ENCODE measurements at regions not wholly inside any gene's neighbourhood (a gene's known extent, or its start where the extent isn't known, plus 50 kb on each side); places are given as distances from the start of the nearest gene placed in this dataset.

DNA sequence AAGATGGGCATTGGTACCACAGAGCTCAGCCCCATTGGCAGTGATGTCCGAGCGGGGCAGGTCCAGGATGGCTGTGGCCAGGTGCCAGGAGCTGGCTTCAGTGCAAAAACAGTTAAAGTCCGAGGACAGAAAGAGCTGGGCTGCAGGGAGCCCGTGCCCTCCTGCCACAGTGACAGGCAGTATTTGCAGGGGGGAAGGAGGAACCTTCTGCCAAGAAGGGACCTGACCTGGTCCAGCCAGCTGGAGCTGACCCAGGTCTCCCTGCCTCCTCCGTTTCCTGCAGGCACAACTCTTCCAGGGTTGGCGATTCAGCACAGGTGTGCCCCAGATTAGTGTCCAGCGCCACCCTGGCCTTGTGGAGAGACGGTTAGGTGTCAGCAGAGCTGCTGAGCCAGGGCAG is 199.0 kb downstream of the ENGASE start:
- no peak for TF ChIP-seq CEBPB (IDR thresholded peaks at IDR 0.05)

DNA sequence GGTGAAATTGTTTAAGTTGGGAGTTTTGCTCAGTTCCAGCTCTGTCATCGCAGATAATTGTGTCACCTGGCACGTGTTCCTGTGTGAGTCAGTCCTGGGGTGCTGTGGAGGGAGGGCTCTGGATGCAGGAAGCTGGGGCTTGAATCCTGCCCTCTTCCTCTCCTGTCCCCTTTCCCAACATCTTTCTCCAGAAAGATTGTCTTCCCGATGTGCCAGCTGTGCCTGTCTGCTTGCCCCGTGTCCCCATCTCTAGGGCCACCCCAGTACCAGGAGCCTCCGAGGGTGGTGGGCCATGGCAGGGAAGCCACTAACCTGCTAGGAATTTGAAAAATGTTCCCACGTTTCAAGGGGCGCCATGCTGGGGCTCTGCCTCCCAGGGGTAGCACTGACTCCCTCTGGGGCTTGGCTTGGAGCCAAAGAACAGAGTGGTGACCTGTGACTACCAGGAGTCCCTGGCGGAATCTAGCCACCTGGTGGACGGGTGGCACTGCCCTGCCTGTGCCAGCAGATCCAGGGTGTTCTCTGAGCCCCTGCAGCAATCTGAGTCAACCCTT is 198.1 kb downstream of the ENGASE start:
- TF ChIP-seq, protein P1, sequence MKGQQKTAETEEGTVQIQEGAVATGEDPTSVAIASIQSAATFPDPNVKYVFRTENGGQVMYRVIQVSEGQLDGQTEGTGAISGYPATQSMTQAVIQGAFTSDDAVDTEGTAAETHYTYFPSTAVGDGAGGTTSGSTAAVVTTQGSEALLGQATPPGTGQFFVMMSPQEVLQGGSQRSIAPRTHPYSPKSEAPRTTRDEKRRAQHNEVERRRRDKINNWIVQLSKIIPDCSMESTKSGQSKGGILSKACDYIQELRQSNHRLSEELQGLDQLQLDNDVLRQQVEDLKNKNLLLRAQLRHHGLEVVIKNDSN (IDR thresholded peaks at IDR 0.05) = no peak
- TF ChIP-seq YY1 (IDR thresholded peaks at IDR 0.05; ENCODE audit: low read depth) (no peak), NFIC (IDR thresholded peaks at IDR 0.05) (peak; percentile 36; the same call in 1 of the 2 replicates), FOXM1 (IDR thresholded peaks at IDR 0.05; ENCODE audit: borderline replicate concordance, low read depth) (no peak), EP300 (IDR thresholded peaks at IDR 0.05; ENCODE audit: borderline replicate concordance) (no peak)
- TF ChIP-seq, protein P2, sequence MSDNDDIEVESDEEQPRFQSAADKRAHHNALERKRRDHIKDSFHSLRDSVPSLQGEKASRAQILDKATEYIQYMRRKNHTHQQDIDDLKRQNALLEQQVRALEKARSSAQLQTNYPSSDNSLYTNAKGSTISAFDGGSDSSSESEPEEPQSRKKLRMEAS (IDR thresholded peaks at IDR 0.05) = peak; percentile 53
- TF ChIP-seq, protein P3, sequence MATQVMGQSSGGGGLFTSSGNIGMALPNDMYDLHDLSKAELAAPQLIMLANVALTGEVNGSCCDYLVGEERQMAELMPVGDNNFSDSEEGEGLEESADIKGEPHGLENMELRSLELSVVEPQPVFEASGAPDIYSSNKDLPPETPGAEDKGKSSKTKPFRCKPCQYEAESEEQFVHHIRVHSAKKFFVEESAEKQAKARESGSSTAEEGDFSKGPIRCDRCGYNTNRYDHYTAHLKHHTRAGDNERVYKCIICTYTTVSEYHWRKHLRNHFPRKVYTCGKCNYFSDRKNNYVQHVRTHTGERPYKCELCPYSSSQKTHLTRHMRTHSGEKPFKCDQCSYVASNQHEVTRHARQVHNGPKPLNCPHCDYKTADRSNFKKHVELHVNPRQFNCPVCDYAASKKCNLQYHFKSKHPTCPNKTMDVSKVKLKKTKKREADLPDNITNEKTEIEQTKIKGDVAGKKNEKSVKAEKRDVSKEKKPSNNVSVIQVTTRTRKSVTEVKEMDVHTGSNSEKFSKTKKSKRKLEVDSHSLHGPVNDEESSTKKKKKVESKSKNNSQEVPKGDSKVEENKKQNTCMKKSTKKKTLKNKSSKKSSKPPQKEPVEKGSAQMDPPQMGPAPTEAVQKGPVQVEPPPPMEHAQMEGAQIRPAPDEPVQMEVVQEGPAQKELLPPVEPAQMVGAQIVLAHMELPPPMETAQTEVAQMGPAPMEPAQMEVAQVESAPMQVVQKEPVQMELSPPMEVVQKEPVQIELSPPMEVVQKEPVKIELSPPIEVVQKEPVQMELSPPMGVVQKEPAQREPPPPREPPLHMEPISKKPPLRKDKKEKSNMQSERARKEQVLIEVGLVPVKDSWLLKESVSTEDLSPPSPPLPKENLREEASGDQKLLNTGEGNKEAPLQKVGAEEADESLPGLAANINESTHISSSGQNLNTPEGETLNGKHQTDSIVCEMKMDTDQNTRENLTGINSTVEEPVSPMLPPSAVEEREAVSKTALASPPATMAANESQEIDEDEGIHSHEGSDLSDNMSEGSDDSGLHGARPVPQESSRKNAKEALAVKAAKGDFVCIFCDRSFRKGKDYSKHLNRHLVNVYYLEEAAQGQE (IDR thresholded peaks at IDR 0.05; ENCODE audit: low read depth) = no peak

DNA sequence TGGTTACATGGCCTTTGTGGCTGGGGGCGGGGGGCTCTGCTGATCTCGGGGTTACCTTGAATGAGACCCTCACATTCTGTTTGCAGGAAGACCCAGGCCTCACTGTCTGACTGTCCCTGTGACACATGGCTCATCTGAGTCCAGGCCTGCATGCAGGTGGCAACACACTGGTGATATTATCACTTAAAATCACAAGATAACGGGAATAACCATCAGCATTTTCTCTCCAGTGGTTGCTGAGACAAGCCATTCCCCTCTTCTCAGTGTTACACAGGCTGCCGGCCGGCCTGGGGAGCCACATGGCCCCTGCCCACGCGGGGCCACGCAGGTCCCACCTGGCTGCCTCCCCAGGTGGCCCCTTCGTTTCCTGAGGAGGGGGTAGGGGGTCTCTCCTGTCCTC is 197.6 kb downstream of the ENGASE start:
- TF ChIP-seq NFIC (IDR thresholded peaks at IDR 0.05) (no peak), TCF12 (IDR thresholded peaks at IDR 0.05; ENCODE audit: low read depth) (no peak), CEBPB (IDR thresholded peaks at IDR 0.05) (no peak), CREB1 (IDR thresholded peaks at IDR 0.05; ENCODE audit: low read depth) (no peak)
- TF ChIP-seq, protein P2 (IDR thresholded peaks at IDR 0.05) = no peak

DNA sequence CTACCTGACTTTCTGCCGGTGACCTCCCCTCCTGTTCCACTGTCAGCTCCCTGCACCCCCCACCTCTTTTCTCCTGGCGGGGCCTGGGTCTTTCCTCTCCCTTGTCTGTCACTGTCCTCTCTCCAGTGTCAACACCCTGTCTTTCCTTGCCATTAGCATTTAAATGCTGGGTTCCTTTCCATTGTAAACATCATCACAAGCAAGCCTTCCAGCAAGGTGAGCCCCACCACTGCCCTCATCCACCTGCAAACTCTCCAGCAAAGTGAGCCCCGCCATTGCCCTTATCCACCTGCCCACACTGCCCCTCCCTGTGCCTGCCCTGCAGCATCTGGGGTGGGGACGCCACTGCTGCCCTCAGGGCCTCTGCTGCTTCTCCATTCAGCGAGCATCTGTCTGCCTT is 195.0 kb downstream of the ENGASE start:
- TF ChIP-seq YY1 (IDR thresholded peaks at IDR 0.05; ENCODE audit: low read depth) = no peak

DNA sequence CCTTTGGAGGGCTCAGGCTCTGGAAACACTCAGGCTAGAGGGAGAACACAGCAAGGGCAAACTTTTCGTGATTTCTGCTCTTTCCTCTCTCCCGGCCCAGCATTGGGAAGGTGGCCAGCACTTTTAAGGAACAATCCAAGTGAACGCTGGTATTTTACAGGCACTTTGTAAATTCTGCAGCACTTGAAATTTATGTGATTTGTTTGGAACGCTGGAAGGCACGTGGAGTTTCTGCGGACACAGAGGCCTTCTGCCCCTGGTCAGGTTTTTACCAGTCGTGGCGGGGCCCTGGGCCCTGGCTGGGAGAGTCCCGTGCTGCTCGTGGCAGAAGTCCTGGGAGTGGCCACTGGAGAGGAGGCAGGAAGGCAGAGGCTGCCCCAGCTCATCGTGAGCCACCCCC is 188.6 kb downstream of the ENGASE start:
- TF ChIP-seq, protein P2 (IDR thresholded peaks at IDR 0.05) = no peak
- TF ChIP-seq TCF12 (IDR thresholded peaks at IDR 0.05; ENCODE audit: low read depth) (no peak), CREB1 (IDR thresholded peaks at IDR 0.05; ENCODE audit: low read depth) (no peak)
- TF ChIP-seq, protein P3 (IDR thresholded peaks at IDR 0.05; ENCODE audit: low read depth) = no peak

DNA sequence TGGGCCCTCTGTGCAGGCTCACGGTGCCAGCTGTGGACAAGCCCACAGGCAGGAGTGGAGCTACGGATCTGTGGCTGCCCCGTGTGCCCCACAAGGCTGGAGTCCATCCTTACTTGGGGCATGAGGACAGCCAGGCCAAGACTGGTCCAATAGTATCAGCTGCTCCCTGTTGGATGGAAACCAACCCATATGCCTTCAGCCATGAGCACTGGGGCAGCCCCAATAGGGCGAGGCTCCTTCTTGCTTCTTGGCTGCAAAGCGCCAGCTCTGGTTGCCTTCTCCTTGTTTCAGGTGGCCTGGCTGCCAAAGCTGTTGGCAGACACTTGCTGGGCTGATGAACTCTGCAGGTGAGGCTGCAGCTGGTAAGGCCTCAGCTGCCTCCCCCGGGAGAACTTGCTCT is 188.0 kb downstream of the ENGASE start:
- TF ChIP-seq, protein P2 (IDR thresholded peaks at IDR 0.05) = no peak
- TF ChIP-seq TCF12 (IDR thresholded peaks at IDR 0.05; ENCODE audit: low read depth) = no peak
- TF ChIP-seq CREB1 (IDR thresholded peaks at IDR 0.05; ENCODE audit: low read depth) = no peak
- TF ChIP-seq FOXM1 (IDR thresholded peaks at IDR 0.05; ENCODE audit: borderline replicate concordance, low read depth) = no peak
- no peak for TF ChIP-seq ZBTB7A (IDR thresholded peaks at IDR 0.05; ENCODE audit: low read depth)
- TF ChIP-seq YY1 (IDR thresholded peaks at IDR 0.05; ENCODE audit: low read depth) = no peak

DNA sequence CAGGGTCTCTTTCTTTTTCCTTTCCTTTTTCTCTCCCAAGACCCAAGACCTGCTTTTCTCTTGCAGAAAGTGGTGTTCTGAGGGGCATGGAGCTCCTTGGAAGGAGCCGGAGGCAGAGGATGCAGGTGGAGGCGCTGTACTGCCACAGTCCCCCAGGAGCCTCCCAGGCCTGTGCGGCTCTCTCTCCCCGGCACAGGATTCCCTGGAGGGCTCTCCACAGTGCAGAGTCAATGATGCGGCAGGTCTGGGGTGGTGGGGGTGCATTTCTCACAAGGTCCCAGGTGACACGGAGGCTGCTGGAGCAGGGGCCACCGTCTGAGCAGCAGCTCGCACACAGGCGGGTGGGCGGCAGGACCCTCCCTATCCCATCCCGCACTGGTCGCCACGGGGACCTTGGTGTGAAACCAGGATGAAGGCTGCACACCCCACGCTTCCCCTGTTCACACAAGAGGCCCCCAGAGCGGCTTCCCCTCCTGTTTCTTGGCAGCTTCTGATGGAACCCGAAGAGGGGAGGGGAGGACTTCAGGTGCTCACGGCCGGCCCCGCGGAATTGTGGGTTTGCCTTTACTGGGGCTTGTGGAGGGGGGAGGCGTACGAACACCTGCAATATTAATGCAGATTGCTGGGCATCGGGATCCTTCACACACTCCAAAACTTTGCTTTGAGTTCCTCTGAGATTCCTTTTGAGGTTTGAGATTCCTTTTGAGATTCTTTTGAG is 186.9 kb downstream of the ENGASE start:
- no peak for TF ChIP-seq TAF1 (IDR thresholded peaks at IDR 0.05; ENCODE audit: low read depth)
- TF ChIP-seq, protein P2 (IDR thresholded peaks at IDR 0.05) = no peak
- no peak for TF ChIP-seq NFIC (IDR thresholded peaks at IDR 0.05)
- no peak for TF ChIP-seq FOXM1 (IDR thresholded peaks at IDR 0.05; ENCODE audit: borderline replicate concordance, low read depth)
- TF ChIP-seq EP300 (IDR thresholded peaks at IDR 0.05; ENCODE audit: borderline replicate concordance) = no peak
- TF ChIP-seq, protein P3 (IDR thresholded peaks at IDR 0.05; ENCODE audit: low read depth) = no peak
- no peak for TF ChIP-seq ZBTB7A (IDR thresholded peaks at IDR 0.05; ENCODE audit: low read depth)
- no peak for TF ChIP-seq TCF12 (IDR thresholded peaks at IDR 0.05; ENCODE audit: low read depth)
